Activated naive CD4-positive, alpha-beta T cell treated with anti-CD3 and anti-CD28 coated beads, Interleukin-2, amount 50 U/mL, for 16 hours (primary cell): ENCODE measurements at regions not wholly inside any gene's neighbourhood (a gene's known extent, or its start where the extent isn't known, plus 50 kb on each side); places are given as distances from the start of the nearest gene placed in this dataset.

Experiments
- DNase-seq: peaks from one replicate; pipeline ENCODE4 v3.0.0-alpha.2; 2020

DNA sequence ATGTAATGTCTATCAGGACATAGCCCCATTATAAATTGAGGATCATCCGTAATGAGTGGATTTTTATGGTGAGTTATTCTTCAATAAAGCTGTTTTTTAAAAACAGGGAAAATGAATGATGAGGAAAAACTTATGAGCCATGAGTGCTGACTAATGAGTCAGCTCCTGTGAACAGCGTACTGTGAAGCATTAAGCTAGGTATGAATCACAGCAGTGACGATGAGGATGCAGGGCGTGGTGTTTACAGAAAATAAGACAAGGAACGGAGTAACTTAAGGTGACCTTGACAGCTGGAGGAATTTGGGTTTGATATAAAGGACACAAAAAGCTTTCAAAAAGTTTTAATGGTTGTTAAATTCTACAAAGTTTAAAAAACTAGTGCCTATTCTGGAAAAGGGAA lies 96.3 kb downstream of the FOXF2 start:
- no peak for DNase-seq

GRCh38 chr6:1486387-1486786 lies 97.0 kb downstream of the FOXF2 start:
- no peak for DNase-seq

- no peak for DNase-seq
These were observed 97.9 kb downstream of the FOXF2 start for GRCh38 chr6:1487239-1487638.

DNA sequence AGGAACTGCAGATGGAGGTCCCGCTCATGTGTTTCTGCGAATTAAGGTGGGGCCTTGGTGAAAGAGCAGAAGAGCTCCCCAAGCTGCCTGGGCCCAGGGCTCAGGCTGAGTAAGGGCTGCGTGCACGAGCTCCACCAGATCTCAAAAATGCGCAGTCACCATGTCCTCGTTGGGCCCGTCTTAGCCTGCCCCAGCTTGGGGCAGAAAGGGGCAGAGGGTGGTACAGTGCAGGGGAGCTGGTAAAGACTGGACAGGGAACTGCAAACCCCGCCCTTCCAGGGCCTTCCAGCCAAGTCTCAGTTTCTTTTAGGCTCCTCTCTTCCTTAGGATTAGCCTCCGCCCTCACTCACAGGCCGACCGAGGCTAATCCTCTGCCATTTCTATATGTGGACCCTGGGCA lies 101.6 kb downstream of the FOXF2 start:
- DNase-seq: no peak

DNA sequence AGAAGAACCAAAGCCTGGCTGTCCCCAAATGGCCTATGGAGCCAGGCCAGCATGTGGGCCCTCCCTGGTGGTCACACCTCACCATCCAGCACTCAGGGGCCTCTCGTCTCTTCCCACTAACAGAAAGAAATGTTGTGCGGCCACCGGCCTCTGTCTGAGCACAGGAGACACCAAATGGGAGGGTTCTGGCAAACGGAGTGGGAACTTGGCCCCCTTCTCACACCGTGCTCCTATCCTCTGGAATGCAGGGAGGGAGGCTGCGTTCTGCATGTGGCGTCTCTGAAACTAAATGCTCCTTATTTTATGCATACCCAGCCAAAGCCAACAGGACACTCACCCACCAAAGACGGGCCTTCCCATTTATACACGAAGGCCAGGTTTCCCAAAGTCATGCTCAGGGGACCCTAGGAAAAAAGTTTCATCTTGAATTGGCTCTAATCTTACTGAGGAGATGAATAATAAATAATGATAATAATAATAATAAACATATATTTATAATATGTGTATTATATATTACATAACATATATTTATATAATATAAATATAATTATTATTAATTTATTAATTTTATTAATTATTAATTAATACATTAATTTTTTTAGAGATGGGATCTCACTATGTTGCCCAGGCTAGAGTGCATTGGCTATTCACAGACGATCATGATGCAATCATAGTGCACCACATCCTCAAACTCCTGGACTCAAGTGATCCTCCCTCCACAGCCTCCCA lies 102.4 kb downstream of the FOXF2 start:
- no peak for DNase-seq

- DNase-seq: no peak
These were observed 105.3 kb downstream of the FOXF2 start for GRCh38 chr6:1494671-1495070.

GRCh38 chr6:1495344-1495743 lies 106.0 kb downstream of the FOXF2 start:
- DNase-seq: no peak

- DNase-seq: no peak
These were observed 106.7 kb downstream of the FOXF2 start for GRCh38 chr6:1496092-1496491.

GRCh38 chr6:1496836-1497760 lies 107.7 kb downstream of the FOXF2 start:
- no peak for DNase-seq

- no peak for DNase-seq
These were observed 108.4 kb downstream of the FOXF2 start for GRCh38 chr6:1497761-1498105.

GRCh38 chr6:1498491-1499113 lies 109.2 kb downstream of the FOXF2 start:
- DNase-seq: no peak

GRCh38 chr6:1499777-1500176 lies 109.9 kb upstream of the FOXC1 start:
- DNase-seq: no peak

GRCh38 chr6:1500913-1501312 lies 108.8 kb upstream of the FOXC1 start:
- DNase-seq: no peak

DNA sequence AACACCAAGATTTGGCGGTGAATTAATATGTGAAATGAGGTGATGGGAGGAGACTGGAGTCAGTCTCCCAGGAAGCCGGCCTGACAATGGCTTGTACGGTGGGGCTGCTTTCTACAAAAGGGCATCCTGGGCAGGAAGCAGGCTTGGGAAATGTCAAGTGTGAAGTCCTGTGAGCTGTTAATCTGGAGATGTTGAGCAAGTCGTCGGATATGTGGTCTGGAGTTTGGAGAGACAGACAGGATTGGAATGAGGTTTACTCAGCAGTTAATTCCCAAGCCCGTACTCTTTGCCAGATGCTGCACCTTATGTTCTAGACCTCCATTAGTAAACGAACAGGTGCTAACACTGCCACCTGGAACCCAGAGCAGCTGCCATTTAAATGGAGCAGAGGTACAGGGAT lies 107.7 kb upstream of the FOXC1 start:
- DNase-seq: no peak

DNA sequence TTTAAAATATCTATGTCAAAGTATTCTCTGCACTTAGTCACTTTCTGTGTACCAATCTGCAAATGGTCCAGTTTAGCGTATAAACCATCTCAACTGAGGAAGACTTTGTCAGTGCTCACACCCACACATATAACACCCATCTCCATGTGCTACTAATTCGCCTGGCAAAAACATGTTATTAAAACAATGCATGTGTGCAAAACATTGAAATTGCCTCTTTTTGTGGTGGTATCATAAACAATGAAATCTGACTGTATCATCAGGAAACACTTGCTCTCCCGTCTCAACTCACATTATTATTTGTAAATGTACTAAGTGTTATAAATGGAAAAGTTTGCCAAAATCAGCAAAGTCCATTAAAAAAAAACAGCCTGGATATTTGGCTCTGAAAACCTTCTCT lies 105.9 kb upstream of the FOXC1 start:
- no peak for DNase-seq

DNA sequence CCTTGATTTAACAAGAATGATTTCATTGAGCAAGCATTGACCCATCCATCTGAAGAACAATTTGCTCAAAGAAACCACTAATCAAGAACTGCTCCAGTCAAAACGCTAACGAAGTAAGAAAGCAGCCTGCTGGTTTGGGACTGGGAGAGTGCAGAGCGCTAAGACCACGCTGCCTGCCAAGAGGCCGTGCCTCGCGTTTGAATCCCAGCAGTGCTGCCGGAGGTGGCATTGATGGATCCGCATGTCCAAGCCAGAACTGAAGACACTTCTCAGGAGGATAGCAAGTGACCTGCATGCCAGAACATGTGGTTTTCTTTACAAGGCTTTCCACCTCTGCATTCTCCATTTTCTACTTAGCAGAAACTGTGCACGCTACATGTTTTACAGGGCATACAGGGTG lies 105.2 kb upstream of the FOXC1 start:
- DNase-seq: no peak

GRCh38 chr6:1507251-1507650 lies 102.5 kb upstream of the FOXC1 start:
- no peak for DNase-seq

GRCh38 chr6:1509241-1509640 lies 100.5 kb upstream of the FOXC1 start:
- no peak for DNase-seq

- no peak for DNase-seq
These were observed 99.5 kb upstream of the FOXC1 start for GRCh38 chr6:1510239-1510638.

- no peak for DNase-seq
These were observed 96.4 kb upstream of the FOXC1 start for GRCh38 chr6:1513215-1513780.

GRCh38 chr6:1514078-1514477 lies 95.6 kb upstream of the FOXC1 start:
- DNase-seq: no peak

DNA sequence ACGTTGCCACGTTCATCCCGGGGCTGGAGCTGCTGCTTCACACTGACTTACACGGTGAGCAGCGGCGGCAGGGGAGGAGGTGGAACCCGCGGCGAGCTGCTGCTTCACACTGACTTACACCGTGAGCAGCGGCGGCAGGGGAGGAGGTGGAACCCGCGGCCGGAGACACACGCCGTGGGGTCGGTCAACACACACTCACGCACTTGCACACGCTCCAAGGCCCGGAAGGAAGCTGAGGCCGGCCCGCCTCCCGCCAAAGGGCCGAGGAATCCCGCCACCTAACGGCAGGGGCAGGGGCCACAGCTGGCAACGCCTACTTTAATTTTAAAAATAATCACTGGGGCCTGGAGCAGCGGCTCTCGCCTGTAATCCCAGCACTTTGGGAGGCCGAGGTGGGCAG lies 94.4 kb upstream of the FOXC1 start:
- DNase-seq: no peak

DNA sequence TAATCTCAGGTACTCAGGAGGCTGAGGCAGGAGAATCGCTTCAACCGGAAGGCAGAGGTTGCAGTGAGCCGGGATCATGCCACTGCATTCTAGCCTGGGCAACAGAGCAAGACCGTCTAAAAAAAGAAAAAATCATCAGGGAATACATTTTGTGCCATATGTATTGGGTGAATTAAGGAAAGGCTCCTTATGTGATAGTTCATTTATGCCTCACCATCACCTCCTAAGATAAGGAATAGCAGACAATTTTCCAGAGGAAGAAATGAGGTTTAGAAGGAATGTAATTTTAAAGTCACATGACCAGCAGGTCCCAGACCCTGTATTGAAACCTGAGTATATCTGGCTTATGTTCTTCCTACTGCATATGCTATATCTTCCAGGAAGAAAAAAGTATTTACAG lies 93.9 kb upstream of the FOXC1 start:
- DNase-seq: no peak
